PC-9 (cell line): ENCODE measurements at regions not wholly inside any gene's neighbourhood (a gene's known extent, or its start where the extent isn't known, plus 50 kb on each side); places are given as distances from the start of the nearest gene placed in this dataset.

Experiments used
- BruUV-seq: library from RNA; stranded (reverse); fragments of 400-500 nt; replicated peaks from 2 replicates; lab custom pipeline; 2021; lab: Mats Ljungman, UMichigan
- CTCF ChIA-PET: fragments of 300-600 bp; sonication (Branson Sonifier 250); formaldehyde crosslinking; loops from one replicate; lab custom pipeline; 2022; ENCODE audit warnings: antibody characterized with exemption; lab: Charles Lee
- POLR2A ChIA-PET: fragments of 300-600 bp; sonication (Branson Sonifier 250); formaldehyde crosslinking; loops from one replicate; lab custom pipeline; 2022; ENCODE audit warnings: antibody characterized with exemption; ENCODE audit not compliant: unreplicated experiment; lab: Charles Lee
- DNase-seq, 2 experiments: peaks; one replicate each; pipeline versions ENCODE4 v3.0.0 to v3.0.0-alpha.2; 2015 to 2022; ENCODE audit warnings: mixed read lengths in 1 of 2
- H2AFZ ChIP-seq: fragments of 200-600 bp; sonication (generic); 2 replicates; pipeline ENCODE4 v1.8.1; 2017; ENCODE audit warnings: antibody characterized with exemption
- H3F3A ChIP-seq: fragments of 200-600 bp; sonication (generic); 2 replicates; pipeline ENCODE4 v1.8.1; 2017; ENCODE audit warnings: antibody characterized with exemption, mild to moderate bottlenecking, low read depth; ENCODE audit not compliant: insufficient read depth
- H3K27ac ChIP-seq: fragments of 200-600 bp; sonication (generic); 2 replicates; pipeline ENCODE4 v1.6.1; 2016; ENCODE audit warnings: mixed run types
- H3K27me3 ChIP-seq: fragments of 200-600 bp; sonication (generic); 2 replicates; pipeline ENCODE4 v1.6.1; 2016; ENCODE audit warnings: low read depth, mixed run types; ENCODE audit not compliant: insufficient read depth
- H3K36me3 ChIP-seq: fragments of 200-600 bp; sonication (generic); 2 replicates; pipeline ENCODE4 v1.6.1; 2016; ENCODE audit warnings: low read depth, mixed run types
- H3K4me1 ChIP-seq: fragments of 200-600 bp; sonication (generic); replicated peaks from 2 replicates; pipeline ENCODE4 v1.6.1; 2016; ENCODE audit warnings: mixed run types; ENCODE audit not compliant: insufficient read depth
- H3K4me2 ChIP-seq: fragments of 200-600 bp; sonication (generic); 2 replicates; pipeline ENCODE4 v1.6.1; 2017; ENCODE audit warnings: mixed run types
- H3K4me3 ChIP-seq: fragments of 200-600 bp; sonication (generic); 2 replicates; pipeline ENCODE4 v1.6.1; 2016; ENCODE audit warnings: mixed run types
- H3K79me2 ChIP-seq: fragments of 200-600 bp; sonication (generic); 2 replicates; pipeline ENCODE4 v1.6.1; 2017; ENCODE audit warnings: low read depth, mixed run types
- H3K9me2 ChIP-seq: fragments of 200-600 bp; sonication (generic); 2 replicates; pipeline ENCODE4 v1.8.1; 2017; ENCODE audit warnings: mild to moderate bottlenecking; ENCODE audit not compliant: insufficient read depth
- H3K9me3 ChIP-seq: fragments of 200-600 bp; sonication (generic); 2 replicates; pipeline ENCODE4 v1.8.1; 2016; ENCODE audit warnings: low read depth; ENCODE audit not compliant: insufficient read depth
- H4K20me1 ChIP-seq: fragments of 200-600 bp; sonication (generic); 2 replicates; pipeline ENCODE4 v1.8.1; 2017; ENCODE audit not compliant: insufficient read depth
- CTCF ChIP-seq: fragments of 200-600 bp; sonication (generic); conservative IDR thresholded peaks from 2 replicates; pipeline ENCODE4 v1.6.1; 2017; ENCODE audit warnings: mixed run types, antibody characterized with exemption, mild to moderate bottlenecking, moderate library complexity
- EZH2 ChIP-seq: fragments of 200-600 bp; sonication (generic); IDR thresholded peaks from 2 replicates; pipeline ENCODE4 v1.8.0; 2017; ENCODE audit warnings: antibody characterized with exemption, low read depth
- intact Hi-C: fragments of 100-400 bp; cut with micrococcal nuclease; formaldehyde crosslinking; loops from one replicate; pipeline ENCODE4 v1.10.0; 2022; ENCODE audit not compliant: unreplicated experiment

- H3K9me3 ChIP-seq = no peaks in the 10 kb centered on the region
- POLR2A ChIA-PET = no interaction called here
- H3K4me2 ChIP-seq = no peak overlapping the region
- H3K27me3 ChIP-seq = no peaks in the 10 kb centered on the region
- intact Hi-C loops = no loop called here
- CTCF ChIA-PET = no interaction called here
- no peak for TF ChIP-seq EZH2
- no peak for TF ChIP-seq CTCF
- H3K27ac ChIP-seq = no peak overlapping the region
- BruUV-seq = no TSS peak
- H3K4me1 ChIP-seq = no peaks in the 10 kb centered on the region
- H2AFZ ChIP-seq = no peak overlapping the region
- no peaks in the 10 kb centered on the region for H3K9me2 ChIP-seq
- no peak overlapping the region for H3K4me3 ChIP-seq
- DNase-seq = no peak
- H3K79me2 ChIP-seq = no peaks in the 10 kb centered on the region
- no peaks in the 10 kb centered on the region for H3K36me3 ChIP-seq
- H4K20me1 ChIP-seq = no peaks in the 10 kb centered on the region
- H3F3A ChIP-seq = no peaks in the 10 kb centered on the region
These were observed 81.2 kb downstream of the SIPA1L2 start for GRCh38 chr1:232548691-232549090.

GRCh38 chr1:232547938-232548484 lies 81.9 kb downstream of the SIPA1L2 start:
- H3K79me2 ChIP-seq = no peaks in the 10 kb centered on the region
- intact Hi-C loops = no loop called here
- no TSS peak for BruUV-seq
- no peaks in the 10 kb centered on the region for H3K9me2 ChIP-seq
- POLR2A ChIA-PET = no interaction called here
- H2AFZ ChIP-seq = no peak overlapping the region
- H3K36me3 ChIP-seq = no peaks in the 10 kb centered on the region
- TF ChIP-seq CTCF (no peak), EZH2 (no peak)
- DNase-seq = no peak
- no peak overlapping the region for H3K4me3 ChIP-seq
- no peaks in the 10 kb centered on the region for H3F3A ChIP-seq
- CTCF ChIA-PET = no interaction called here
- no peaks in the 10 kb centered on the region for H3K27me3 ChIP-seq
- no peak overlapping the region for H3K27ac ChIP-seq
- H3K4me2 ChIP-seq = no peak overlapping the region
- no peaks in the 10 kb centered on the region for H3K4me1 ChIP-seq
- H3K9me3 ChIP-seq = no peaks in the 10 kb centered on the region
- H4K20me1 ChIP-seq = no peaks in the 10 kb centered on the region

- no peak for DNase-seq
- CTCF ChIA-PET = no interaction called here
- Histone ChIP-seq H3F3A (no peaks in the 10 kb centered on the region), H3K4me2 (no peak overlapping the region), H4K20me1 (no peaks in the 10 kb centered on the region), H3K27me3 (no peaks in the 10 kb centered on the region), H3K79me2 (no peaks in the 10 kb centered on the region), H3K9me2 (no peaks in the 10 kb centered on the region), H2AFZ (no peak overlapping the region), H3K27ac (no peak overlapping the region), H3K36me3 (no peaks in the 10 kb centered on the region), H3K4me1 (peaks cover 15% of the 10 kb centered on the region), H3K9me3 (no peaks in the 10 kb centered on the region), H3K4me3 (no peak overlapping the region)
- no TSS peak for BruUV-seq
- intact Hi-C loops = no loop called here
- POLR2A ChIA-PET = no interaction called here
- TF ChIP-seq EZH2 (no peak), CTCF (no peak)
These were observed 87.0 kb downstream of the SIPA1L2 start for GRCh38 chr1:232542633-232543593.
